Lower leg skin (tissue), 4 donors: ENCODE measurements at regions not wholly inside any gene's neighbourhood (a gene's known extent, or its start where the extent isn't known, plus 50 kb on each side); places are given as distances from the start of the nearest gene placed in this dataset.

Experiments
- DNase-seq, 2 donors: peaks; one replicate each; pipeline ENCODE4 v3.0.0-alpha.2; 2019; ENCODE audit warnings: low spot score in 2 of 2
- H3K4me3 ChIP-seq: fragments of 200-600 bp; sonication (generic); 2 replicates; pipeline ENCODE4 v1.5.1; 2017; ENCODE audit warnings: mild to moderate bottlenecking, low read depth; ENCODE audit not compliant: poor library complexity, severe bottlenecking
- CTCF ChIP-seq, 3 donors: fragments of 450-650 bp; IDR thresholded peaks; one replicate each; pipeline ENCODE4 v1.5.1; 2016; ENCODE audit warnings: antibody characterized with exemption in 3 of 3, mild to moderate bottlenecking in 3 of 3, moderate library complexity in 2 of 3
- POLR2A ChIP-seq, 2 donors: fragments of 450-650 bp; IDR thresholded peaks; one replicate each; pipeline ENCODE4 v1.6.1; 2016 to 2017; ENCODE audit warnings: antibody characterized with exemption in 2 of 2, mild to moderate bottlenecking in 1 of 2, moderate library complexity in 1 of 2
- WGBS, 2 donors: methylation state at CpG; one replicate each; pipeline ENCODE4 v1.1.5; 2018; 5-methylcytosine and 5-hydroxymethylcytosine counted together
- intact Hi-C: fragments of 100-400 bp; cut with DNase I; formaldehyde crosslinking; loops from one replicate; pipeline ENCODE4 v1.15.0; 2023; ENCODE audit warnings: low total_unique reads

DNA sequence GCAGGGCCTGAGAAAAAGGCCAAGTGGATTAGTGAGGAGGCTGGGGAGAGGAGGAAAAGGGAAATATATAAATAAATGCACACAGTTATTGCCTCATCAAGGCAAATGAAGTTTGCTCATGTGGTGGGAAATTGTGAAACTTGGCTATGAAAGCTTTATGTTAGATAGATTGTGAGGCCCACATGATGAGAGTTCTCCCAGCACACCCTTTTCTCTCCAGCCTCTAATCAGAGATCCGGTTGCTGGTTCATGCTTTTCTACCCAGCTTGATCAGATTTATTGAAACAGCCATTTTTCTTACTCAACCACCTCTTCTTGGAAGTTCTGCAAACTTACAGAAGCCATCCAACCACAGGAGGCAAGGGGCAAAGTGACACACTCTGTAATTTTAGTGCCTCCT is 125.8 kb upstream of the KLF4 start:
- intact Hi-C loops, result no loop called here
- WGBS, 2 donors, result 91 to 92% methylated on average over 1 of the region's 1 CpG
- TF ChIP-seq CTCF (IDR thresholded peaks at IDR 0.05) (no peak), POLR2A (IDR thresholded peaks at IDR 0.05) (no peak)
- DNase-seq, result no peak
- H3K4me3 ChIP-seq, result no peak overlapping the region

- TF ChIP-seq CTCF (IDR thresholded peaks at IDR 0.05), result no peak
- no peak for TF ChIP-seq POLR2A (IDR thresholded peaks at IDR 0.05)
- no peak for DNase-seq
- 93 to 97% methylated on average over 5 of the region's 5 CpGs for WGBS, 2 donors
- intact Hi-C loops, result no loop called here
- H3K4me3 ChIP-seq, result no peak overlapping the region
Observed at GRCh38 chr9:107614765-107615164, 125.2 kb upstream of the KLF4 start.

GRCh38 chr9:107613321-107613720 is 123.8 kb upstream of the KLF4 start:
- H3K4me3 ChIP-seq, result no peak overlapping the region
- intact Hi-C loops, result no loop called here
- WGBS, 2 donors, result 43 to 80% methylated on average over 1 of the region's 1 CpG
- DNase-seq, result no peak
- TF ChIP-seq POLR2A (IDR thresholded peaks at IDR 0.05), result no peak
- TF ChIP-seq CTCF (IDR thresholded peaks at IDR 0.05), result no peak

- TF ChIP-seq POLR2A (IDR thresholded peaks at IDR 0.05) (no peak), CTCF (IDR thresholded peaks at IDR 0.05) (no peak)
- peak; percentile 78 to 95 for DNase-seq
Observed at GRCh38 chr9:107612136-107612535, 122.6 kb upstream of the KLF4 start.

DNA sequence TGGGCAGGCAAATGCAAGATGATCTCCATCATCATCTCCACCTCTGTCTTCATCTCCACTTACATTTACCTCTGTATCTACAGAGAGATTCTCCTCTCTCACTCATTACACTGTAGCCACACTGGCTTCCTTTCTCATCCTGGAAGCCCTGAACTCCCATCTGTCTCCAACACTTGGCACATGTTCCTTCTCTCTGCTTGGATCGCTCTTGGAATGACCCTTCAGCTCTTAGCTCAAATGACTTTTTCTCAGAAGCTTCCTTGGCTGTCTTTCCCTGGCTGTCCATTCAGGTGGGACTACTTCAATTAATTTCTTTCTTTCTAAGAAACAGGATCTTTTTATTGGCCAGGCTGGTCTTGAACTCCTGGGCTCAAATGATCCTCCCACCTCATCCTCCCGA is 120.0 kb upstream of the KLF4 start:
- intact Hi-C loops, result no loop called here
- no peak overlapping the region for H3K4me3 ChIP-seq
- TF ChIP-seq CTCF (IDR thresholded peaks at IDR 0.05), result no peak
- TF ChIP-seq POLR2A (IDR thresholded peaks at IDR 0.05), result no peak
- DNase-seq, result no peak
- 78 to 87% methylated on average over 2 of the region's 2 CpGs for WGBS, 2 donors

More at GRCh38 chr9:107612136-107612535, 122.6 kb upstream of the KLF4 start:
- H3K4me3 ChIP-seq, result no peak overlapping the region
- 54 to 65% methylated on average over 5 of the region's 5 CpGs for WGBS, 2 donors
- intact Hi-C loops, result no loop called here

- WGBS, 2 donors, result 94% methylated on average over 8 of the region's 8 CpGs
- DNase-seq, result no peak
- TF ChIP-seq CTCF (IDR thresholded peaks at IDR 0.05) (no peak), POLR2A (IDR thresholded peaks at IDR 0.05) (no peak)
- intact Hi-C loops, result no loop called here
- no peak overlapping the region for H3K4me3 ChIP-seq
Observed at GRCh38 chr9:107606149-107606790, 116.7 kb upstream of the KLF4 start.
